ENCODE measurements at regions not wholly inside any gene's neighbourhood (a gene's known extent, or its start where the extent isn't known, plus 50 kb on each side); places are given as distances from the start of the nearest gene placed in this dataset.

GRCh38 chr1:194816859-194817258 lies 1630.4 kb upstream of the B3GALT2 start:
- Histone ChIP-seq H3K27ac (no peak overlapping the region), H3K36me3 (no peaks in the 10 kb centered on the region), H3K9me3 (no peaks in the 10 kb centered on the region), H3K27me3 (no peaks in the 10 kb centered on the region), H3K4me1 (no peaks in the 10 kb centered on the region), H3K4me3 (no peak overlapping the region)
- WGBS, 2 donors, result 47 to 92% methylated on average over 2 of the region's 2 CpGs
- TF ChIP-seq POLR2A (IDR thresholded peaks at IDR 0.05), result no peak
- no peak for DNase-seq (ENCODE audit: low spot score in 2 of 2)

- Histone ChIP-seq H3K9me3 (no peaks in the 10 kb centered on the region), H3K27me3 (no peaks in the 10 kb centered on the region), H3K36me3 (no peaks in the 10 kb centered on the region), H3K4me3 (no peak overlapping the region), H3K27ac (no peak overlapping the region), H3K4me1 (peaks cover 0 to 9% (median 0%) of the 10 kb centered on the region in 4 donors)
- TF ChIP-seq POLR2A (IDR thresholded peaks at IDR 0.05), result no peak
- TF ChIP-seq CTCF (IDR thresholded peaks at IDR 0.05), result no peak
- no peak for TF ChIP-seq EP300 (IDR thresholded peaks at IDR 0.05)
- WGBS, 2 donors, result 88 to 93% methylated on average over 1 of the region's 1 CpG
- no peak for DNase-seq (ENCODE audit: low spot score in 2 of 2)
Observed at GRCh38 chr1:194813096-194813495, 1626.7 kb upstream of the B3GALT2 start.

GRCh38 chr1:194809665-194810064 lies 1623.3 kb upstream of the B3GALT2 start:
- DNase-seq (ENCODE audit: low spot score in 2 of 2), result no peak
- 82 to 83% methylated on average over 1 of the region's 1 CpG for WGBS, 2 donors
- no peak overlapping the region for H3K27ac ChIP-seq
- no peaks in the 10 kb centered on the region for H3K27me3 ChIP-seq
- H3K36me3 ChIP-seq, result no peaks in the 10 kb centered on the region
- H3K4me3 ChIP-seq, result no peak overlapping the region
- peaks cover 0 to 9% (median 0%) of the 10 kb centered on the region in 4 donors for H3K4me1 ChIP-seq
- TF ChIP-seq CTCF (IDR thresholded peaks at IDR 0.05) (no peak), POLR2A (IDR thresholded peaks at IDR 0.05) (no peak), EP300 (IDR thresholded peaks at IDR 0.05) (no peak)
- no peaks in the 10 kb centered on the region for H3K9me3 ChIP-seq

GRCh38 chr1:194809215-194809614 lies 1622.8 kb upstream of the B3GALT2 start:
- no peak overlapping the region for H3K4me3 ChIP-seq
- WGBS, 2 donors, result 49 to 58% methylated on average over 3 of the region's 3 CpGs
- H3K36me3 ChIP-seq, result no peaks in the 10 kb centered on the region
- no peak for DNase-seq (ENCODE audit: low spot score in 2 of 2)
- H3K4me1 ChIP-seq, result peaks cover 0 to 9% (median 0%) of the 10 kb centered on the region in 4 donors
- H3K9me3 ChIP-seq, result no peaks in the 10 kb centered on the region
- H3K27me3 ChIP-seq, result no peaks in the 10 kb centered on the region
- no peak for TF ChIP-seq CTCF (IDR thresholded peaks at IDR 0.05)
- TF ChIP-seq POLR2A (IDR thresholded peaks at IDR 0.05), result no peak
- no peak for TF ChIP-seq EP300 (IDR thresholded peaks at IDR 0.05)
- no peak overlapping the region for H3K27ac ChIP-seq

GRCh38 chr1:194807530-194808220 lies 1621.3 kb upstream of the B3GALT2 start:
- DNase-seq (ENCODE audit: low spot score in 2 of 2), result no peak
- H3K4me3 ChIP-seq, result no peak overlapping the region
- peaks cover 0 to 9% (median 0%) of the 10 kb centered on the region in 4 donors for H3K4me1 ChIP-seq
- 54 to 90% methylated on average over 1 of the region's 1 CpG for WGBS, 2 donors
- no peaks in the 10 kb centered on the region for H3K9me3 ChIP-seq
- H3K27ac ChIP-seq, result no peak overlapping the region
- TF ChIP-seq POLR2A (IDR thresholded peaks at IDR 0.05) (no peak), EP300 (IDR thresholded peaks at IDR 0.05) (no peak), CTCF (IDR thresholded peaks at IDR 0.05) (no peak)
- H3K36me3 ChIP-seq, result no peaks in the 10 kb centered on the region
- H3K27me3 ChIP-seq, result no peaks in the 10 kb centered on the region
